K562 (cell line): ENCODE measurements at regions not wholly inside any gene's neighbourhood (a gene's known extent, or its start where the extent isn't known, plus 50 kb on each side); places are given as distances from the start of the nearest gene placed in this dataset.

Source experiments
- NFATC3 ChIP-seq: fragments of 450-650 bp; IDR thresholded peaks from 2 replicates; pipeline ENCODE4 v1.6.1; 2017; ENCODE audit warnings: mild to moderate bottlenecking
- NR2F6 ChIP-seq: fragments of 450-650 bp; formaldehyde crosslinking; IDR thresholded peaks from 2 replicates; pipeline ENCODE4 v1.4.0; 2020; ENCODE audit warnings: mild to moderate bottlenecking
- SIN3B ChIP-seq: fragments of 450-650 bp; IDR thresholded peaks from 2 replicates; pipeline ENCODE4 v1.6.1; 2017; ENCODE audit warnings: low read depth, mild to moderate bottlenecking, moderate library complexity
- TCF15 ChIP-seq: fragments of 250-450 bp; sonication (Bioruptor Pico); IDR thresholded peaks from 2 replicates; pipeline ENCODE4 v1.8.0; 2022; ENCODE audit warnings: moderate library complexity, mild to moderate bottlenecking, inconsistent platforms
- THRAP3 ChIP-seq: fragments of 450-650 bp; IDR thresholded peaks from 2 replicates; pipeline ENCODE4 v1.6.1; 2016; ENCODE audit warnings: mild to moderate bottlenecking, inconsistent platforms, borderline replicate concordance
- U2AF2 ChIP-seq: fragments of 200-400 bp; formaldehyde crosslinking; optimal IDR thresholded peaks from 2 replicates; pipeline ENCODE3; 2017; ENCODE audit warnings: low read depth, mild to moderate bottlenecking, low read length
- TF ChIP-seq, protein P1 (sequence below): sonication (generic); formaldehyde crosslinking; IDR thresholded peaks from 2 replicates; pipeline ENCODE4 v1.8.0; 2022; ENCODE audit warnings: mild to moderate bottlenecking, missing genetic modification reagents

- TF ChIP-seq, protein P1, sequence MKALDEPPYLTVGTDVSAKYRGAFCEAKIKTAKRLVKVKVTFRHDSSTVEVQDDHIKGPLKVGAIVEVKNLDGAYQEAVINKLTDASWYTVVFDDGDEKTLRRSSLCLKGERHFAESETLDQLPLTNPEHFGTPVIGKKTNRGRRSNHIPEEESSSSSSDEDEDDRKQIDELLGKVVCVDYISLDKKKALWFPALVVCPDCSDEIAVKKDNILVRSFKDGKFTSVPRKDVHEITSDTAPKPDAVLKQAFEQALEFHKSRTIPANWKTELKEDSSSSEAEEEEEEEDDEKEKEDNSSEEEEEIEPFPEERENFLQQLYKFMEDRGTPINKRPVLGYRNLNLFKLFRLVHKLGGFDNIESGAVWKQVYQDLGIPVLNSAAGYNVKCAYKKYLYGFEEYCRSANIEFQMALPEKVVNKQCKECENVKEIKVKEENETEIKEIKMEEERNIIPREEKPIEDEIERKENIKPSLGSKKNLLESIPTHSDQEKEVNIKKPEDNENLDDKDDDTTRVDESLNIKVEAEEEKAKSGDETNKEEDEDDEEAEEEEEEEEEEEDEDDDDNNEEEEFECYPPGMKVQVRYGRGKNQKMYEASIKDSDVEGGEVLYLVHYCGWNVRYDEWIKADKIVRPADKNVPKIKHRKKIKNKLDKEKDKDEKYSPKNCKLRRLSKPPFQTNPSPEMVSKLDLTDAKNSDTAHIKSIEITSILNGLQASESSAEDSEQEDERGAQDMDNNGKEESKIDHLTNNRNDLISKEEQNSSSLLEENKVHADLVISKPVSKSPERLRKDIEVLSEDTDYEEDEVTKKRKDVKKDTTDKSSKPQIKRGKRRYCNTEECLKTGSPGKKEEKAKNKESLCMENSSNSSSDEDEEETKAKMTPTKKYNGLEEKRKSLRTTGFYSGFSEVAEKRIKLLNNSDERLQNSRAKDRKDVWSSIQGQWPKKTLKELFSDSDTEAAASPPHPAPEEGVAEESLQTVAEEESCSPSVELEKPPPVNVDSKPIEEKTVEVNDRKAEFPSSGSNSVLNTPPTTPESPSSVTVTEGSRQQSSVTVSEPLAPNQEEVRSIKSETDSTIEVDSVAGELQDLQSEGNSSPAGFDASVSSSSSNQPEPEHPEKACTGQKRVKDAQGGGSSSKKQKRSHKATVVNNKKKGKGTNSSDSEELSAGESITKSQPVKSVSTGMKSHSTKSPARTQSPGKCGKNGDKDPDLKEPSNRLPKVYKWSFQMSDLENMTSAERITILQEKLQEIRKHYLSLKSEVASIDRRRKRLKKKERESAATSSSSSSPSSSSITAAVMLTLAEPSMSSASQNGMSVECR, result no peak
- TF ChIP-seq NFATC3 (no peak), THRAP3 (no peak), NR2F6 (CRISPR knock-in tag) (no peak), SIN3B (no peak), TCF15 (CRISPR knock-in tag) (no peak), U2AF2 (no peak)
- TF ChIP-seq, all 486 proteins: peak for 0
Measured at GRCh38 chr4:28209371-28209924, 1348.8 kb downstream of the STIM2 start (continued).
